Ascending aorta (tissue), 2 donors: ENCODE measurements at regions not wholly inside any gene's neighbourhood (a gene's known extent, or its start where the extent isn't known, plus 50 kb on each side); places are given as distances from the start of the nearest gene placed in this dataset.

Source experiments
- DNase-seq, 2 donors: peaks; one replicate each; pipeline ENCODE4 v3.0.0-alpha.2; 2019; ENCODE audit warnings: low spot score in 2 of 2
- H3K27ac ChIP-seq, 2 donors: fragments of 200-600 bp; sonication (generic); one replicate each; pipeline ENCODE4 v1.5.1; 2016 to 2017; ENCODE audit warnings: mild to moderate bottlenecking in 1 of 2
- H3K27me3 ChIP-seq: fragments of 200-600 bp; sonication (generic); one replicate; pipeline ENCODE4 v1.5.1; 2017
- H3K36me3 ChIP-seq, 2 donors: fragments of 200-600 bp; sonication (generic); one replicate each; pipeline ENCODE4 v1.5.1; 2016
- H3K4me1 ChIP-seq, 2 donors: fragments of 200-600 bp; sonication (generic); one replicate each; pipeline ENCODE4 v1.5.1; 2016 to 2017; ENCODE audit warnings: mild to moderate bottlenecking in 1 of 2
- H3K4me3 ChIP-seq, 2 donors: fragments of 200-600 bp; sonication (generic); one replicate each; pipeline ENCODE4 v1.5.1; 2016 to 2017; ENCODE audit warnings: mild to moderate bottlenecking in 1 of 2
- H3K9me3 ChIP-seq, 2 donors: fragments of 200-600 bp; sonication (generic); one replicate each; pipeline ENCODE4 v1.5.1; 2016
- intact Hi-C: fragments of 100-400 bp; cut with DNase I; formaldehyde crosslinking; loops from one replicate; pipeline ENCODE4 v1.15.1; 2023
- TF ChIP-seq, protein P1 (sequence below), 3 experiments: fragments of 200-600 bp in 2 of 3; fragments of 450-650 bp in 1 of 3; sonication (generic) in 2 of 3; IDR thresholded peaks; one replicate each; pipeline ENCODE4 v1.5.1; 2016 to 2019; ENCODE audit warnings: antibody characterized with exemption in 3 of 3, mild to moderate bottlenecking in 1 of 3, moderate library complexity in 1 of 3

- Histone ChIP-seq H3K9me3 (no peaks in the 10 kb centered on the region), H3K4me1 (peaks cover 0 to 3% of the 10 kb centered on the region in 2 donors), H3K4me3 (no peak overlapping the region), H3K27me3 (no peaks in the 10 kb centered on the region), H3K27ac (no peak overlapping the region), H3K36me3 (no peaks in the 10 kb centered on the region)
- TF ChIP-seq, protein P1, sequence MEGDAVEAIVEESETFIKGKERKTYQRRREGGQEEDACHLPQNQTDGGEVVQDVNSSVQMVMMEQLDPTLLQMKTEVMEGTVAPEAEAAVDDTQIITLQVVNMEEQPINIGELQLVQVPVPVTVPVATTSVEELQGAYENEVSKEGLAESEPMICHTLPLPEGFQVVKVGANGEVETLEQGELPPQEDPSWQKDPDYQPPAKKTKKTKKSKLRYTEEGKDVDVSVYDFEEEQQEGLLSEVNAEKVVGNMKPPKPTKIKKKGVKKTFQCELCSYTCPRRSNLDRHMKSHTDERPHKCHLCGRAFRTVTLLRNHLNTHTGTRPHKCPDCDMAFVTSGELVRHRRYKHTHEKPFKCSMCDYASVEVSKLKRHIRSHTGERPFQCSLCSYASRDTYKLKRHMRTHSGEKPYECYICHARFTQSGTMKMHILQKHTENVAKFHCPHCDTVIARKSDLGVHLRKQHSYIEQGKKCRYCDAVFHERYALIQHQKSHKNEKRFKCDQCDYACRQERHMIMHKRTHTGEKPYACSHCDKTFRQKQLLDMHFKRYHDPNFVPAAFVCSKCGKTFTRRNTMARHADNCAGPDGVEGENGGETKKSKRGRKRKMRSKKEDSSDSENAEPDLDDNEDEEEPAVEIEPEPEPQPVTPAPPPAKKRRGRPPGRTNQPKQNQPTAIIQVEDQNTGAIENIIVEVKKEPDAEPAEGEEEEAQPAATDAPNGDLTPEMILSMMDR (IDR thresholded peaks at IDR 0.05) = no peak
- DNase-seq = no peak
- intact Hi-C loops = no loop called here
Measured at GRCh38 chr12:91316161-91316906, 133.7 kb upstream of the DCN start.

DNA sequence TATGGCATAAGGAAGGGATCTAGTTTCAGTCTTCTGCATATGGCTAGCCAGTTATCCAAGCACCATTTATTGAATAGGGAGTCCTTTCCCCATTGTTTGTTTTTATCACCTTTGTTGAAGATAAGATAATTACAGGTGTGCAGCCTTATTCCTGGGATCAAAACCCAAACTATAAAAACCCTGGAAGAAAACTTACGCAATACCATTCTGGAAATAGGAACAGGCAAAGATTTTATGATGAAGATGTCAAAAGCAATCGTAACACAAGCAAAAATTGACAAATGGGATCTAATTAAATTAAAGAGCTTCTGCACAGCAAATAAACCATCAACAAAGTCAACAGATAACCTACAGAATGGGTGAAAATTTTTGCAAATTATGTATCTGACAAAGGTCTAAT lies 128.5 kb upstream of the DCN start:
- Histone ChIP-seq H3K4me3 (no peak overlapping the region), H3K4me1 (no peaks in the 10 kb centered on the region), H3K27ac (no peak overlapping the region), H3K36me3 (no peaks in the 10 kb centered on the region), H3K9me3 (no peaks in the 10 kb centered on the region), H3K27me3 (no peaks in the 10 kb centered on the region)
- no peak for DNase-seq
- intact Hi-C loops = no loop called here
- TF ChIP-seq, protein P1 (IDR thresholded peaks at IDR 0.05) = no peak

DNA sequence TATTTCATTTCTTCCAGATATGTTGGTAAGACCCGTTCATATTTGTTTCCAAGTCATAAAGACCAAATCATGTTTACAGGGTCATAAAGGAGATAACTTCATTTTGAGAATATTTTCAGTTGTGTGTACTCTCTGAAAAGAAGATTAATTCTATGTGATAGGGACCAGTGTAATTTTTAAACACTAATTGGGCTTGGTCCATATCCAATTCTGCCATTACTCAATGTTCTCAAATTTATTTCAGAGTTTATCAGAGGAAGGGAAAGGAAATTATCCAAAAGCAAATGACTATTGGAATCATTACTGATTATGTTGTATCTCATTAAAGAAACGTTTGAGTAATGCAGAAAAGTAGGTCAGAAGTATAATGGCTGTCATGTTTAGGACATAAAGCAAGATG lies 126.8 kb upstream of the DCN start:
- Histone ChIP-seq H3K4me3 (no peak overlapping the region), H3K27ac (no peak overlapping the region), H3K4me1 (no peaks in the 10 kb centered on the region), H3K9me3 (no peaks in the 10 kb centered on the region), H3K36me3 (no peaks in the 10 kb centered on the region), H3K27me3 (no peaks in the 10 kb centered on the region)
- intact Hi-C loops = no loop called here
- no peak for DNase-seq
- TF ChIP-seq, protein P1 (IDR thresholded peaks at IDR 0.05) = no peak

GRCh38 chr12:91307957-91308670 lies 125.5 kb upstream of the DCN start:
- TF ChIP-seq, protein P1 (IDR thresholded peaks at IDR 0.05) = no peak
- H3K4me1 ChIP-seq = no peaks in the 10 kb centered on the region
- H3K27ac ChIP-seq = no peak overlapping the region
- H3K27me3 ChIP-seq = no peaks in the 10 kb centered on the region
- no peak overlapping the region for H3K4me3 ChIP-seq
- no peak for DNase-seq
- H3K36me3 ChIP-seq = no peaks in the 10 kb centered on the region
- intact Hi-C loops = no loop called here
- no peaks in the 10 kb centered on the region for H3K9me3 ChIP-seq

GRCh38 chr12:91290354-91290753 lies 107.7 kb upstream of the DCN start:
- no peak for DNase-seq
- no peaks in the 10 kb centered on the region for H3K9me3 ChIP-seq
- H3K27ac ChIP-seq = no peak overlapping the region
- no peaks in the 10 kb centered on the region for H3K36me3 ChIP-seq
- H3K4me1 ChIP-seq = no peaks in the 10 kb centered on the region
- intact Hi-C loops = no loop called here
- TF ChIP-seq, protein P1 (IDR thresholded peaks at IDR 0.05) = no peak
- H3K4me3 ChIP-seq = no peak overlapping the region
- no peaks in the 10 kb centered on the region for H3K27me3 ChIP-seq
